AG08395 (cell line): ENCODE measurements at regions not wholly inside any gene's neighbourhood (a gene's known extent, or its start where the extent isn't known, plus 50 kb on each side); places are given as distances from the start of the nearest gene placed in this dataset.
"Not testable (repeated sequence)": the region's sequence is repeated elsewhere in the genome, so short reads cannot be mapped to it uniquely, and the experiment has no call there.

Source experiments
- DNase-seq: peaks from one replicate; pipeline ENCODE4 v3.0.0; 2012; ENCODE audit warnings: mixed read lengths, low spot score

- DNase-seq, result not testable (repeated sequence)
Observed at GRCh38 chr5:177664737-177665136, 64.8 kb downstream of the B4GALT7 start.

GRCh38 chr5:177665172-177665571 lies 65.2 kb downstream of the B4GALT7 start:
- DNase-seq, result not testable (repeated sequence)

GRCh38 chr5:177665960-177666359 lies 66.0 kb downstream of the B4GALT7 start:
- not testable (repeated sequence) for DNase-seq

DNA sequence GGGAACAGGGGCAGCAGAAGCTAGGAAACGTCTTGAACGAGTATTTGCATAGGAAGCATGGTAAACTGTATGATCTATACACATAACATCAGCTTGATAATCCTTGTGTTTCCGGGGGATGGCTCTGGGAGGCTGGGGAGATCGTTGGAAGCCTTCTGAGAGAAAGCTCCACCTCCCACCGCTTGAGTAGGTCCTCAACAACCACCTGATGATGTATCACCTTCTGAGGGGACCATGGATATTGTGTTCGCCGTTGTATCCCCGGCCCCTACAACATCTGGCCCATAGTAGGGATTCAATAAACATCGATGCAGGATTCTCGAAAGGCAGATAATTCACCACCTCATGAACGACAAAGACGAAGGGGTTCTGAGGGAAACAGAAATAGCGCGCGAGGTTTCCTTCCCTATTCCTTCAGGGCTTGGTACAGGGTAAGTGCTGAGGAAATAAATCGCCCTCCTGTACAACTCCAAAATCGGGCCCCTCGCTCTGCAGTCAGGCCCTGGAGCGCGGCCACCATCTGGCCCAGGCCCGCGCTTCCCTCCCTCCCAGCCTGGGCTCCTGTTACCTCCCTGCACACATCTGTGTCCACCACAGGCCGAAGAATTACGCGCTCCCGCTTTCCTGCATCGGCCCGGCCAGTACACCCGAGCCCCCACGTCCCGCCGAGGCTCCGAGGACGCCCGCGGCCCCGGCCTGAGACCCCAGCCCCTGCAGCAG lies 71.3 kb downstream of the B4GALT7 start:
- not testable (repeated sequence) for DNase-seq

GRCh38 chr5:177671755-177672690 lies 72.1 kb downstream of the B4GALT7 start:
- DNase-seq, result peak; percentile 49
